ENCODE measurements at regions not wholly inside any gene's neighbourhood (a gene's known extent, or its start where the extent isn't known, plus 50 kb on each side); places are given as distances from the start of the nearest gene placed in this dataset.
"Not testable (repeated sequence)": the region's sequence is repeated elsewhere in the genome, so short reads cannot be mapped to it uniquely, and the experiment has no call there.

GRCh38 chr5:57398413-57399093, 84.1 kb downstream of the ACTBL2 start:
- no peak for DNase-seq (ENCODE audit: low read depth, low spot score)
- H3K27ac ChIP-seq = no peak overlapping the region

- no peak overlapping the region for H3K27ac ChIP-seq
- no peak for DNase-seq (ENCODE audit: low read depth, low spot score)
Observed at GRCh38 chr5:57396701-57397100, 85.9 kb downstream of the ACTBL2 start.

GRCh38 chr5:57394421-57395210, 88.0 kb downstream of the ACTBL2 start:
- DNase-seq (ENCODE audit: low read depth, low spot score) = no peak
- H3K27ac ChIP-seq = no peak overlapping the region

GRCh38 chr5:57386958-57387357, 95.7 kb downstream of the ACTBL2 start:
- DNase-seq (ENCODE audit: low read depth, low spot score) = no peak
- H3K27ac ChIP-seq = no peak overlapping the region

- peak; percentile 50 for DNase-seq (ENCODE audit: low read depth, low spot score)
- H3K27ac ChIP-seq = peak overlapping the region; percentile 81
Observed at GRCh38 chr5:57383093-57383861, 99.3 kb downstream of the ACTBL2 start.

GRCh38 chr5:57382655-57383054, 100.0 kb downstream of the ACTBL2 start:
- peak overlapping the region; percentile 81 for H3K27ac ChIP-seq

GRCh38 chr5:57370376-57370775, 112.2 kb downstream of the ACTBL2 start:
- no peak overlapping the region for H3K27ac ChIP-seq
- no peak for DNase-seq (ENCODE audit: low read depth, low spot score)

More at GRCh38 chr5:57382655-57383054, 100.0 kb downstream of the ACTBL2 start:
- no peak for DNase-seq (ENCODE audit: low read depth, low spot score)

- H3K27ac ChIP-seq = peak overlapping the region; percentile 65
- DNase-seq (ENCODE audit: low read depth, low spot score) = no peak
Observed at GRCh38 chr5:57368010-57368409, 114.6 kb downstream of the ACTBL2 start.

- H3K27ac ChIP-seq = peak overlapping the region; percentile 65
Observed at GRCh38 chr5:57366744-57367143, 115.9 kb downstream of the ACTBL2 start.

GRCh38 chr5:57362951-57363350, 119.7 kb downstream of the ACTBL2 start:
- DNase-seq (ENCODE audit: low read depth, low spot score) = no peak
- H3K27ac ChIP-seq = no peak overlapping the region

More at GRCh38 chr5:57366744-57367143, 115.9 kb downstream of the ACTBL2 start:
- DNase-seq (ENCODE audit: low read depth, low spot score) = peak; percentile 29

- DNase-seq (ENCODE audit: low read depth, low spot score) = no peak
- H3K27ac ChIP-seq = no peak overlapping the region
Observed at GRCh38 chr5:57360871-57361270, 121.7 kb downstream of the ACTBL2 start.

GRCh38 chr5:57358796-57359592, 123.6 kb downstream of the ACTBL2 start:
- no peak overlapping the region for H3K27ac ChIP-seq
- DNase-seq (ENCODE audit: low read depth, low spot score) = no peak

GRCh38 chr5:57356850-57357249, 125.8 kb downstream of the ACTBL2 start:
- H3K27ac ChIP-seq; DNase-seq (ENCODE audit: low read depth, low spot score): not testable (repeated sequence)

GRCh38 chr5:57349214-57349613, 133.4 kb downstream of the ACTBL2 start:
- DNase-seq (ENCODE audit: low read depth, low spot score) = no peak

GRCh38 chr5:57348376-57349140, 134.1 kb downstream of the ACTBL2 start:
- no peak for DNase-seq (ENCODE audit: low read depth, low spot score)
- H3K27ac ChIP-seq = no peak overlapping the region

More at GRCh38 chr5:57349214-57349613, 133.4 kb downstream of the ACTBL2 start:
- H3K27ac ChIP-seq = no peak overlapping the region

GRCh38 chr5:57346328-57346727, 136.3 kb downstream of the ACTBL2 start:
- no peak for DNase-seq (ENCODE audit: low read depth, low spot score)
- no peak overlapping the region for H3K27ac ChIP-seq

GRCh38 chr5:57341380-57341979, 141.1 kb downstream of the ACTBL2 start:
- DNase-seq (ENCODE audit: low read depth, low spot score) = no peak
- no peak overlapping the region for H3K27ac ChIP-seq

- DNase-seq (ENCODE audit: low read depth, low spot score) = no peak
- H3K27ac ChIP-seq = no peak overlapping the region
Observed at GRCh38 chr5:57340681-57341080, 141.9 kb downstream of the ACTBL2 start.

- H3K27ac ChIP-seq = no peak overlapping the region
- DNase-seq (ENCODE audit: low read depth, low spot score) = no peak
Observed at GRCh38 chr5:57339521-57339920, 143.1 kb downstream of the ACTBL2 start.
